NCI-H345 (cell line): ENCODE measurements at regions not wholly inside any gene's neighbourhood (a gene's known extent, or its start where the extent isn't known, plus 50 kb on each side); places are given as distances from the start of the nearest gene placed in this dataset.

Experiments
- DNase-seq: peaks from one replicate; lab custom pipeline; 2025; lab: John Stamatoyannopoulos, UW

DNA sequence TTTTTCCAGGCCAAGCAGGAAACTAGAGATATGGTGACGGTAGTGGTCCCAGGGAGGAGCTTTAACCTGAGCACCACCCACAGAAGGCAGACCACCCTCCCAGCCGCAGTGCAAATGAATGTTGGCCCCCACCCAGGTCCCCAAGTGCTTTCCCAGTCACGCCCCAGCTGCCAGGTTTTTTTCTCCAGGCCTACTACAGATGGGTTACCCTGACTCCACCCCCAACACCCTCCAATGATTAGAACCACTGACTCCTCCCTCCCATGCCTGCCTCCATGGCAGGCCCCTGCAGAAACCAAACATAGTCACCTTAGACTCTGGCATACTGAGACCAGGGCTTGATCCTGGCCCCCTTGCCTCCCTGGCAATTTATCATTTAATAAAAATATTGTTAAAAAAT, 58.7 kb upstream of the CHST1 start:
- DNase-seq, result no peak

GRCh38 chr11:45723397-45723796, 58.0 kb upstream of the CHST1 start:
- DNase-seq, result no peak

DNA sequence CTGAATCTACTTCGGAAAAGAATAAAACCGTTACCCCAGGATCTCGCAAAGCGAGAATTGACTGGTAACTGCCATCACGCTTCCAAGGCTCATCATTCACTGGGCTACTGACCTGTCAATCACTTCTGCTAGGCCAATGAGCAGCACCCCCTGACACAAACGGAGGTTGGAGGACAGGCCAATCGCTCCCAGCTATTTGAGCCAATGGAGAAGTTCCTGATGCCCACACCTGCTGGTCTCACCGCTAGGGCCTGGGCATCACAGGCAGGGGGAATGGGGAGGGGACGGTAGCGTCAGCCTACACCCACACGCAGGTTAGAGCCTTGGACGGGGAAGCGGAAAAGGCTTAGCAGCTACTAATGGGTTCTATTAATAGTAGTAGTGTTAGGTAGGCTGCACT, 56.7 kb upstream of the CHST1 start:
- no peak for DNase-seq

DNA sequence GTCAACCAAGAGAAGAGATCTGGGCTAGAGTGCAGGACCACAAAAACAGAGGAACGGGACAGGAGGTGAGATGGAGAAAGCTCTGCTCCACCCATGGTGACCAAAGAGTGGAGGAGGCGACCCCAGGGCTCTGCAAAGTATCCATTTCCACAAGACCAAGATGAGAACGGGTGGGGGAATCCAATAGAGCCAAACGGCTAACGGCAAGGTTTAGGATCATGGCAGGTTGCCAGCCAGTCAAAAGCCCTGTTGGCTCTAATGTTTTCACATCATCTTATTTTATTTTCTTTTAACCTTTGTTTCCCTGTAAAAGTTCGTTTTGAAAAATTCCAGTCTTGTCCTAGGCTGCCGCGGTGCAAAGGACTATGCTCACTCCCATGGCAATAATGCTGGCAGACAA, 52.1 kb upstream of the CHST1 start:
- no peak for DNase-seq

GRCh38 chr11:45715418-45715817, 50.0 kb upstream of the CHST1 start:
- DNase-seq, result no peak
